Caco-2 (cell line): ENCODE measurements at regions not wholly inside any gene's neighbourhood (a gene's known extent, or its start where the extent isn't known, plus 50 kb on each side); places are given as distances from the start of the nearest gene placed in this dataset.

ENCODE experiments used
- BruUV-seq: library from RNA; stranded (reverse); fragments of 400-500 nt; replicated peaks from 2 replicates; lab custom pipeline; 2021; lab: Mats Ljungman, UMichigan
- CTCF ChIA-PET: fragments of 300-600 bp; sonication (Branson Sonifier 250); formaldehyde crosslinking; loops from one replicate; lab custom pipeline; 2022; ENCODE audit warnings: antibody characterized with exemption; lab: Charles Lee
- POLR2A ChIA-PET: fragments of 300-600 bp; sonication (Branson Sonifier 250); formaldehyde crosslinking; loops from one replicate; lab custom pipeline; 2022; ENCODE audit warnings: antibody characterized with exemption; lab: Charles Lee
- DNase-seq, 2 experiments: peaks; one replicate each; pipeline versions ENCODE4 v3.0.0 to v3.0.0-alpha.2; 2020 to 2022
- H3K27me3 ChIP-seq: replicated peaks from 2 replicates; pipeline ENCODE4 v1.6.0; 2011; ENCODE audit warnings: low read length; ENCODE audit not compliant: control insufficient read depth, insufficient read depth
- H3K36me3 ChIP-seq: 2 replicates; pipeline ENCODE4 v1.5.1; 2011; ENCODE audit warnings: low read length; ENCODE audit not compliant: control insufficient read depth, insufficient read depth
- H3K4me1 ChIP-seq: fragments of 250-450 bp; sonication (Bioruptor Pico); 2 replicates; pipeline ENCODE4 v1.5.1; 2020; ENCODE audit warnings: mild to moderate bottlenecking
- H3K4me3 ChIP-seq: 2 replicates; pipeline ENCODE4 v1.5.1; 2011; ENCODE audit warnings: low read depth, mild to moderate bottlenecking, control low read depth, low read length
- H3K9me3 ChIP-seq: fragments of 250-450 bp; sonication (Bioruptor Pico); 2 replicates; pipeline ENCODE4 v1.5.1; 2020; ENCODE audit warnings: mild to moderate bottlenecking, moderate library complexity
- H3K27ac Mint-ChIP-seq: one replicate; pipeline ENCODE4 v1.8.0; 2022; ENCODE audit warnings: mixed read lengths; ENCODE audit not compliant: unreplicated experiment
- H3K27me3 Mint-ChIP-seq: one replicate; pipeline ENCODE4 v1.8.0; 2022; ENCODE audit warnings: mixed read lengths; ENCODE audit not compliant: insufficient read depth, unreplicated experiment
- H3K36me3 Mint-ChIP-seq: one replicate; pipeline ENCODE4 v1.8.0; 2022; ENCODE audit warnings: mild to moderate bottlenecking, mixed read lengths; ENCODE audit not compliant: insufficient read depth, unreplicated experiment
- H3K4me1 Mint-ChIP-seq: one replicate; pipeline ENCODE4 v1.8.0; 2022; ENCODE audit warnings: low read depth, mixed read lengths; ENCODE audit not compliant: unreplicated experiment
- H3K4me3 Mint-ChIP-seq: one replicate; pipeline ENCODE4 v1.8.0; 2022; ENCODE audit warnings: mild to moderate bottlenecking, moderate library complexity, mixed read lengths; ENCODE audit not compliant: unreplicated experiment
- H3K9me3 Mint-ChIP-seq: one replicate; pipeline ENCODE4 v1.8.0; 2022; ENCODE audit warnings: mixed read lengths; ENCODE audit not compliant: unreplicated experiment
- intact Hi-C: fragments of 100-400 bp; cut with micrococcal nuclease; formaldehyde crosslinking; loops from one replicate; pipeline ENCODE4 v1.10.0; 2022; ENCODE audit not compliant: unreplicated experiment
- TF ChIP-seq, protein P1 (sequence below), 2 experiments: fragments of 200-600 bp in 1 of 2; IDR thresholded peaks; 1 replicate in 1 of 2; 2 replicates in 1 of 2; pipeline versions ENCODE4 v1.5.1 to v1.8.0; 2011 to 2022; ENCODE audit warnings: antibody characterized with exemption in 1 of 2, control low read depth in 1 of 2, inconsistent platforms in 1 of 2, low read depth in 1 of 2, low read length in 1 of 2, mild to moderate bottlenecking in 1 of 2, moderate library complexity in 1 of 2; ENCODE audit not compliant: insufficient read depth in 1 of 2, severe bottlenecking in 1 of 2, unreplicated experiment in 1 of 2

DNA sequence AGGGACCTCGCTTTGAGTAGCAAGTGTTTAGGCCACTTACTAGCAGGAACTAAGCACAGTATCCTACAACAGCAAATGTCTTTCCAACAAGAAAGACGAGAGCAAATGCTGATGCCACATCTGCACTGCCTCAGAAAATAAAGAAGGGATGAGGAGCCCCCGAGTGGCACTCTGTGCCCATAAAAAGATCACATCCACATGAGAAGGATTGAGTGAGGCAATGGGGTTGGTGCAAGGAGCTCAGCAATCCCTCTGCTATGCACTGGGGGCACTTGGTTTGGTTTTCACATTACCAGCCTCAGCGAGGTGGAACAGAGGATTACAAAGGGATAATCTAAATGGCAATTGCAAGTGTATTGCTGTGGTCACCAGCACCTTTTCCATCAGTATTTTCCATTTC is 252.8 kb upstream of the SLC7A11 start:
- H3K9me3 ChIP-seq = no peaks in the 10 kb centered on the region; the same call in 1 of the 2 replicates
- POLR2A ChIA-PET = no interaction called here
- BruUV-seq = no TSS peak
- H3K4me1 ChIP-seq = no peaks in the 10 kb centered on the region
- CTCF ChIA-PET = interaction anchor here (0.7 kb wide), 1 partner anchor 279 kb away, joined by 3 read pairs; no protein-coding TSS in a partner anchor
- peak in 1 of 2 experiments; percentile 19 for DNase-seq
- H3K27ac Mint-ChIP-seq = no peak overlapping the region
- no peaks in the 10 kb centered on the region for H3K36me3 Mint-ChIP-seq
- H3K4me3 ChIP-seq = no peak overlapping the region
- H3K9me3 Mint-ChIP-seq = no peaks in the 10 kb centered on the region
- H3K4me3 Mint-ChIP-seq = no peak overlapping the region
- H3K36me3 ChIP-seq = no peaks in the 10 kb centered on the region
- H3K27me3 ChIP-seq = no peaks in the 10 kb centered on the region
- intact Hi-C loops = loop anchor here (5.0 kb wide), 2 partner anchors 253 to 377 kb away; partner anchors contain the start of gene SLC7A11
- TF ChIP-seq, protein P1, sequence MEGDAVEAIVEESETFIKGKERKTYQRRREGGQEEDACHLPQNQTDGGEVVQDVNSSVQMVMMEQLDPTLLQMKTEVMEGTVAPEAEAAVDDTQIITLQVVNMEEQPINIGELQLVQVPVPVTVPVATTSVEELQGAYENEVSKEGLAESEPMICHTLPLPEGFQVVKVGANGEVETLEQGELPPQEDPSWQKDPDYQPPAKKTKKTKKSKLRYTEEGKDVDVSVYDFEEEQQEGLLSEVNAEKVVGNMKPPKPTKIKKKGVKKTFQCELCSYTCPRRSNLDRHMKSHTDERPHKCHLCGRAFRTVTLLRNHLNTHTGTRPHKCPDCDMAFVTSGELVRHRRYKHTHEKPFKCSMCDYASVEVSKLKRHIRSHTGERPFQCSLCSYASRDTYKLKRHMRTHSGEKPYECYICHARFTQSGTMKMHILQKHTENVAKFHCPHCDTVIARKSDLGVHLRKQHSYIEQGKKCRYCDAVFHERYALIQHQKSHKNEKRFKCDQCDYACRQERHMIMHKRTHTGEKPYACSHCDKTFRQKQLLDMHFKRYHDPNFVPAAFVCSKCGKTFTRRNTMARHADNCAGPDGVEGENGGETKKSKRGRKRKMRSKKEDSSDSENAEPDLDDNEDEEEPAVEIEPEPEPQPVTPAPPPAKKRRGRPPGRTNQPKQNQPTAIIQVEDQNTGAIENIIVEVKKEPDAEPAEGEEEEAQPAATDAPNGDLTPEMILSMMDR (IDR thresholded peaks at IDR 0.05; ENCODE audit: insufficient read depth in 1 of 2, low read depth in 1 of 2, low read length in 1 of 2, severe bottlenecking in 1 of 2, unreplicated experiment in 1 of 2) = no peak
- H3K4me1 Mint-ChIP-seq = no peaks in the 10 kb centered on the region
- H3K27me3 Mint-ChIP-seq = peaks cover 5% of the 10 kb centered on the region

DNA sequence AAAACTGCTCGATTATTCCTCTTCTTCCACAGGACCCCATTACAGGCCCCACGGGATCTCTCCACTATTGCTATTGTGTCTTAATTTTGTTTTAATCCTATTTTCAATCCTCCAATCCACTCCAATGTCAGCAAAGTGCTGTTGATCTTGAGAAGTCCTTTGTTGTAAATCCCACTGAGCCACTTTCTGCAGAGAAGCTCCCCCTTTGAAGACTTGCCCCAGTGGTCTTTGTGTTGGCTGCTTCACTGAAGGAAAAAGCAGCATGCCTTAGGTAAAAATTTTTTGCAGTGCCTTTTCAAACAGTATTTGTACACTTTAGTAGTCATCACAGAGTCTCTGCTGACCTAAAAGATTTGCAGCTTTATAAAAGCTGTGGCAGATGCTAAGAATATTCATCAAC is 252.0 kb upstream of the SLC7A11 start:
- intact Hi-C loops = no loop called here
- TF ChIP-seq, protein P1 (IDR thresholded peaks at IDR 0.05; ENCODE audit: insufficient read depth in 1 of 2, low read depth in 1 of 2, low read length in 1 of 2, severe bottlenecking in 1 of 2, unreplicated experiment in 1 of 2) = no peak
- CTCF ChIA-PET = no interaction called here
- H3K27me3 ChIP-seq = no peaks in the 10 kb centered on the region
- BruUV-seq = no TSS peak
- H3K36me3 ChIP-seq = no peaks in the 10 kb centered on the region
- Mint-ChIP-seq H3K36me3 (no peaks in the 10 kb centered on the region), H3K4me3 (no peak overlapping the region), H3K9me3 (no peaks in the 10 kb centered on the region), H3K27ac (no peak overlapping the region), H3K27me3 (peaks cover 5% of the 10 kb centered on the region), H3K4me1 (no peaks in the 10 kb centered on the region)
- no peaks in the 10 kb centered on the region; the same call in 1 of the 2 replicates for H3K9me3 ChIP-seq
- no peak for DNase-seq
- no peak overlapping the region for H3K4me3 ChIP-seq
- no peaks in the 10 kb centered on the region for H3K4me1 ChIP-seq
- POLR2A ChIA-PET = no interaction called here

DNA sequence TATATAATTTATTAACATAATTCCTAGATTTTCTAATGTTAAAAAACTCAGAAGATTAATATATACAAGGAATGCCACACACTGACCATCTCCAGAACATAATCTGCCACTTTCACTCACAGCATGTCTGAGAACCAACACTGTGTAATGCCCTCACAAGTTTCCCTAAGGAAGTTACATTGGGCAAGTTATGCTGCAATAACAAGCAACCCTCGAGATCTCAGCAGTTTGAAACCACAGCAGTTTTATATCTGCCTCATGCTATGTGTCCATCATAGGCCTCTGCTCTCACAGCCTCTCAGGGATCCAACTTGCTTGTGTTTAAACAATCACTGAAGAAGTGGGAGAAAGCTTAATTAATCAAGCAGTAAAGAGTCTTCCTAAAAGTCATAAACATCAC is 250.0 kb upstream of the SLC7A11 start:
- intact Hi-C loops = no loop called here
- no TSS peak for BruUV-seq
- no peak overlapping the region for H3K4me3 ChIP-seq

More for the DNA sequence above, 250.0 kb upstream of the SLC7A11 start:
- no peak for DNase-seq
- Mint-ChIP-seq H3K27me3 (peaks cover 3% of the 10 kb centered on the region), H3K27ac (no peak overlapping the region), H3K36me3 (no peaks in the 10 kb centered on the region), H3K4me3 (no peak overlapping the region), H3K9me3 (no peaks in the 10 kb centered on the region), H3K4me1 (no peaks in the 10 kb centered on the region)
- POLR2A ChIA-PET = no interaction called here
- H3K9me3 ChIP-seq = no peaks in the 10 kb centered on the region
- H3K27me3 ChIP-seq = no peaks in the 10 kb centered on the region
- H3K4me1 ChIP-seq = no peaks in the 10 kb centered on the region
- CTCF ChIA-PET = no interaction called here
- no peaks in the 10 kb centered on the region for H3K36me3 ChIP-seq
- TF ChIP-seq, protein P1 (IDR thresholded peaks at IDR 0.05; ENCODE audit: insufficient read depth in 1 of 2, low read depth in 1 of 2, low read length in 1 of 2, severe bottlenecking in 1 of 2, unreplicated experiment in 1 of 2) = no peak
